NCI-H2196 (cell line): ENCODE measurements at regions not wholly inside any gene's neighbourhood (a gene's known extent, or its start where the extent isn't known, plus 50 kb on each side); places are given as distances from the start of the nearest gene placed in this dataset.

Experiments
- DNase-seq: peaks from one replicate; lab custom pipeline; 2025; ENCODE audit not compliant: unreplicated experiment; lab: John Stamatoyannopoulos, UW

DNA sequence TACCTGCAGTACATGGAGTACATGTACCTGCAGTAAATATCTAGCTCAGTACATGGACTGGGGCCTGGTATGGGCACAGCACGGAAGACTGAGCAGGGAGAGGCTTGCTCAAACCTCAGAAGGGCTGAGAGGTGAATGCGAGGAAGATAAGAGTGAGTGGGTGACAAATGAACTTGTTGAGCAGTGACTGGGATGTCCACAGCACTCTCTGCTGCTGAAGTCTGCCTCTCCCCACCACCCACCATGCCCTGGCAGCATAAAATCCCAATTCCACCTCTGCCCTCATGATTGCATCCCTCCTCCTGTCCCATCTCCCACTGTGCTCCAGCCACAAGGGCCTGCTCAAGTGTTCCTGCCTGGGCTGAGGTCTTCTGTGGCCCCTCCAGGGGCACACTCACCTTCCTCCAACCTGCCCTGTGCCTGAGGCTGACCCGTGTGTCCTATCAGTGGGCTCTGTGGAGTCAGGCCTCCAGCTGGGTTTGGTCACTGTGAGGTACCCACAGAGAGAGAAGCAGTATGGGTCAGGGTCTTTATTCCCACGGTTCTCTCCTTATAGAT lies 114.2 kb downstream of the FOXD2 start:
- DNase-seq, result no peak

- DNase-seq, result no peak
Observed at GRCh38 chr1:47554082-47554481, 116.2 kb downstream of the FOXD2 start.

DNA sequence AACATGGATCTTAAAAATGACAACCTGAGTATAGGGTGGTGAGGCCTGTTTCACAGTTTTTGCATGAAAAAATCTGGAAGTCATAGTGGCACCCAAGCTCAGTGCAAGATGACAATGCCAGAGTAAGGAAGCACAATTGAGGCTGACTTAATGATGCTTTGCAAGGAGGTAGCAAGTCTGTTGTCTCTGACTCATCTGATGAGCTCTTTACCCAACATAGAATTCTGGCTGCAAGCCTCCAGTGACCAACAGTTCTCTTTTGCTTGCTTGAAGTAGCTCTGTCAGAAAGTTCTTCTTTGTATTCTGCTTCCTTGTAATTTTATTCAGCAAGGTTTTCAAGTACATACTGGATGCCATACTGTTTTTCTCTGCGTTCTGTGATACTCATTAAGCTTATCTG lies 117.1 kb downstream of the FOXD2 start:
- DNase-seq, result no peak

- no peak for DNase-seq
Observed at GRCh38 chr1:47555306-47555705, 117.5 kb downstream of the FOXD2 start.

GRCh38 chr1:47555841-47556560 lies 118.2 kb downstream of the FOXD2 start:
- DNase-seq, result no peak

GRCh38 chr1:47557066-47557465 lies 119.2 kb downstream of the FOXD2 start:
- DNase-seq, result no peak

DNA sequence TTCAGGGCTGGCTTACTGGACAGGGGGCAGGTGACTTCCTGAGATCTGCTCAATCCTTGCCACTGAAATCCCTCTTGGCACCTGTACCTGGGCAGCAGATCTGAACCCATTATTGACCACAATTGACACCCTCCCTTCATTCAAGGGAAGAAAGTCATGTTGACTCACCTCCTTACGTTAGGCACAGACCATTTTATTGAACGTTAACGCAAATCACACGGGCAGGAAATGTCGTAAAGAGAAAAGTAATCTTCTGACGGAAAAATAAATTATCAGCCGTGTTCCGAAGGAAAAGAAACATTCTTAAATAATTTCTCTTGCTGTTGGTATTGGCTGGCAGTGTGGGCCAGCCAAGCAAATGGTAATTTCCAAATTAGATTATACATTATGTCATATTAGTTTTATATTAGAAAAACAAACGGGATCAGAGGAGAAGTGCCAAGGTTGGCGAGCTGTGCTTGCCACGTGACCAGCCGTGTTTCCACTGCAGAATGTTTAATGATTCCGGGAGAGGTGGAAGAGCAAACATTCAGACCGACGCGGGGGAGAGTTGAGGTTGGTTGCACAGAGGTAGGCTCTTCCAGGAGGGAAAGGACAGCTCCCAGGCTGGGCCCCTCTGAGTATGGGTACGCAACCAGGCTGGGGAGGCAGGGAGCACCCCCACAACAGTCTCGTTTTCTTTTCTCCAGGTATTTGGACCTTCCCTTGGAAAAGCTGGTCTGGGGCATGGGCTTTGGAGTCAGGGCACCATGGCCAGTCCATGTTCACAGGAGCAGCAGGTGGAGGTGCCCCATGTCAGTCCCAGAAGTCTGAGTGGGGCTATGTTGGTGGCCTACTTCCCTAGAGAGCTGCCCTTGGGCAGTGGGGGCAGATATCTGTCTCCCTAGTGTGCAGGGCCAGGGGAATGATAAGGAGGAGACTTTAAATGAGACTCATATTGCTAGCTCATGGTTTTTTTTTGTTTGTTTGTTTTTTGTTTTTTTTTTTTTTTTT lies 121.1 kb downstream of the FOXD2 start:
- peak; percentile 50 for DNase-seq

DNA sequence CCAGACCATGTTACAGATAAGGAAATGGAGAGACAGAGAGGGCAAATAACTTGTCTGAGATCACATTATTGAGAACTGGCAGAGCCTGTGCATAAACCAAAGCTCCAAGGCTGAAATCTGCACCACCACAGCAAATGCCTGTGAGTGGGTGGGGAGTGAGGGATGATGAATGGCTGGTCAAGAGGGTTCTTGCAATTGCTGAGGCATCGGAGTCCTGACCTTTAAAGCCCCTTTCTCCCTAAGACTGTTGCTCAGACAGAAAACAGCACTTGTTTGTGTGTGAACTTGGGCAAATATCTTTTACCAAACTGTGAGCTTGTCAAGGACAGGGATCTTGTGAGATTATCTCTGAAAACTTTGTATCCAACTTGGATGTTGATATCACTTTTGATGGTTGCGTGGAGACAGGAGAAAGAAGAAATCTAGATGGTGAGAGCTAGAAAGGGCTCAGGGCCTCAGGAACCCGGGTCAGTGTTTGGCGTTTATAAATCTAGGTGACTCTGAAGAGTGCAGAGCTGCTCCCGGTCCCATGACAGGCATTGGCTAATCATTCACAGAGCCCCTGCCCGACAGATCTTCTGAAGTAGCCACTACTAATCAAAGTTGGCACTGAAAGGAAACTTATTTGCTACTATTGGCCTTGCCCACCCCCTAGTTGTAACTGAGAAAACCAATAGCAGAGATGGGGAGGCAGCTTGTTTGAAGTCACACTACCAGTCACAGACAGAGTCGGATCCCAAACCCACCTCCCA lies 122.3 kb downstream of the FOXD2 start:
- no peak for DNase-seq

DNA sequence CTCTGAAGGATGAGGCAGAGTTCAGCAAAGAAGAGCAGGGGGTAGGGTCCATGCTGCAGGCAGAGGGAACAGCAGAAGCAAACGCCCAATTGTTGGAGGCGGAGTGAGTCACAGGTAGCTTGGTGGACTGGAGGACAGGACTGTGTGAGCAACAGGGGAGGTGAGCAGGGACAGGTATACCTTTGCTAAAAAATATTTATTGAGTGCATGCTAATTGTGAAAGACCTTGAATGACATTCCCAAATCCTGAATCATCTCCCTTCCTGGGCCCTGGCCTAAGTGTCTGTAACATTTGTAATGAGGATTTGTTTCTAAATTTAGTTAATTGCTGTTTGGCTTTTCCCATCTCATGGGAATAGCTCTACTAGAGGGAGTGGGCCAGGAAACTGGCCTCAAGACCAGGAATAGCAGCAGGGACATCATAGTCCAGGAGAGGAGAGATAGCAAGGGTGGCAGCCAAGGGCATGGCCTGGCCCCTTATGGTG lies 123.7 kb downstream of the FOXD2 start:
- no peak for DNase-seq

- no peak for DNase-seq
Observed at GRCh38 chr1:47562147-47562546, 124.3 kb downstream of the FOXD2 start.

- no peak for DNase-seq
Observed at GRCh38 chr1:47562799-47563198, 125.0 kb downstream of the FOXD2 start.

- no peak for DNase-seq
Observed at GRCh38 chr1:47563201-47563600, 125.4 kb downstream of the FOXD2 start.

DNA sequence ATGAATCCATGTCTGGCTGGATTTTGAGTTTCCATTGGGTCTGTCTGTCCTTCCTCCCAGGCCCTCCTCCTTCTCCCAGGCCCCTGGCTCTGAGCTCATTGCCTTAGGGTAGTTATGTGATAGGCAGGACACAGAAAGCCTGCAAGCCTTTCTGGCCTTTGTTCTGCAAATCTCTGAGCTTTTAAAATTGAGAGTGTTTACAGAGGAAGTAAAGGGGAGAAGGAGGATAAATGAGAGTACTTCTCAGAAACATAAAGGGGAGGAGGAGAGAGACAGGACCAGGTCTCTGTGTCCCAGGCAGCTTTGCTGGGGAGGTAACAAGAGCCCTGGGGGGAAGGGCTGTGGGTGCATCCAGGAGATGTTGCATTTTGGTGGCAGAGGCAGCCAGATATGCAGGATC lies 126.7 kb downstream of the FOXD2 start:
- no peak for DNase-seq

GRCh38 chr1:47565092-47565491 lies 127.2 kb downstream of the FOXD2 start:
- no peak for DNase-seq

DNA sequence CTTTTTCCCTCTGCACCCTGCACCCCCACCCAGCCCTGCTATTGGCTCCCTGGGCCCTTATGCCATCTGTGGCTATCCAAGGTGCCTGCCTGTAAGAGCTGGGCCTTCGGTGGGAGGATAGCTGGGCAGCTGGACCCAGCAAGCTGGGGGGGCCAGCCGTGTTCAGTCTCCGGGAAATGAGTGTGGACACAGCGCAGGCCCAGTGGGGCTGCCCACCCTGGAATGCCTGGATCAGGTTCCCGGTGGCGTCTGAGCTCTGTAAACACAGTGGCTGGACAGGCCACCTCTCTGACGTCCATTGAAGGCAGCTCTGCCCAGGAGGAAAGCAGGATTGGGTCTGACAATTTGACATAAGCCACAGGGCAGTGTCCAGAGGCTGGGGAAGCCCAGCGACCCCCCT lies 127.8 kb downstream of the FOXD2 start:
- no peak for DNase-seq

DNA sequence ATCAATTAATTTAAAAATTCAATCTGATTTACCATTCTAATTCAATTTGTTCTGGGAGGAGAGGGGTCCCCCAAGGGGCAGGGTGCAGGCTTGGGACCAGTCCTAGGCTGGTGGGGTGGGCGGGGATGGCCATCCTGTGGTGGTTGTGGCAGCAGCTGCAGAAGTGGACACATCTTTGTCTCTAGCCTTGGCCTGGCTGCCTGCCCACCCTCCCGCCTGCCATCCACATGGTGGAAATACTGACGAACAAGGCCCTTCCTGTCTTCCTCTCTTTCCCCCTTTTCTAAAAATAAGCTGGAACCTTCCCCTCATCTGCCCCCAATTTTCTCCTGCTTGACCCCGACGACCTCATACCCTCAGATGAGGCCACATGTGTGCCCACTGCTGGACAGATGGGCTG lies 130.9 kb downstream of the FOXD2 start:
- DNase-seq, result no peak

GRCh38 chr1:47569261-47569660 lies 131.4 kb downstream of the FOXD2 start:
- no peak for DNase-seq

- DNase-seq, result peak; percentile 10
Observed at GRCh38 chr1:47569681-47570470, 132.0 kb downstream of the FOXD2 start.

DNA sequence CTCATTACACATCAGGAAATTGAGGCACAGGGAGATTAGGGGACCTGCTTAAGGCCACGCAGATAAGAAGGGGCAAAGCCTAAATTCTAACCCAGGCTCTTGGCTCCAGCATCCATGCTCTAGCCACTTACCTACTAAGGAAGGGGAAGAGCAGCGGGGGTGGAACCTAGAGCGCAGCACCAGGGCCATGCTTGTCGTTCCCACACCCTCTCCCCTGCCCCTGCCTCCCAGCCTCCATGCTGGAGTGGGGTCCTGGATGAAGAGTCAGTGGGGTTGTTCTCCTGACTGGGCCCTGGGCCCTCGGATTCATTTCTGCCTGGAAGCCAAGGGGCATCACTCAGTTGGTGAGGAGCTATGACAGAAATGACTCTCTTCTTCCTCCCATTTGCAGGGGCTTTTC lies 133.3 kb downstream of the FOXD2 start:
- no peak for DNase-seq

DNA sequence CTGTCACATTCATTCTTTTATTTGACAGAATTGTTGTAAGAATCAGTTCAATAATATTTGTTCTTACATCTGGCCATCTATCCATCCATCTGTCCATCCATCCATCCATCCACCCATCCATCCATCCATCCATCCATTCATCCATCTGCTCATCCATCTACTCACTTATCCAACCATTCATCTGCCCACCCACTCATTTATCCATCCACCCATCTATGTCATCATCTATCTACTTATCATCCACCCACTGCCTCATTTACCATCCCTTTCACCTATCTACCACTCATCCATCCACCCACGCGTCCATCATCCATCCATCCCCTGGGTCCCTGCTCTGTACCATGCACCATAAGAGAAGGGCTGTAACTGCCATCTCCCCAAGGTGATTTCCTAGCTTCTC lies 134.1 kb downstream of the FOXD2 start:
- no peak for DNase-seq
